Activated CD8-positive, alpha-beta T cell treated with anti-CD3 and anti-CD28 coated beads for 36 hours (primary cell): ENCODE measurements at regions not wholly inside any gene's neighbourhood (a gene's known extent, or its start where the extent isn't known, plus 50 kb on each side); places are given as distances from the start of the nearest gene placed in this dataset.

Source experiments
- ATAC-seq: fragments of 200-7000 bp; cut with Tn5 transposase; one replicate; pipeline ENCODE4 v1.10.0; 2021; ENCODE audit warnings: mild to moderate bottlenecking, moderate library complexity
- CTCF ChIA-PET: fragments of 350-600 bp; sonication (Branson Sonifier 250); formaldehyde crosslinking; loops from one replicate; lab custom pipeline; 2021; ENCODE audit warnings: antibody characterized with exemption; lab: Charles Lee
- POLR2A ChIA-PET: fragments of 350-600 bp; sonication (Branson Sonifier 250); formaldehyde crosslinking; loops from one replicate; lab custom pipeline; 2021; ENCODE audit warnings: antibody characterized with exemption; lab: Charles Lee
- DNase-seq: peaks from one replicate; pipeline ENCODE4 v3.0.0-alpha.2; 2020
- H3K27ac Mint-ChIP-seq: one replicate; pipeline ENCODE4 v1.8.0; 2021; ENCODE audit warnings: mild to moderate bottlenecking, mixed read lengths
- H3K27me3 Mint-ChIP-seq: one replicate; pipeline ENCODE4 v1.8.0; 2021; ENCODE audit warnings: mixed read lengths
- H3K36me3 Mint-ChIP-seq: one replicate; pipeline ENCODE4 v1.8.0; 2021; ENCODE audit warnings: low read depth, mixed read lengths
- H3K4me1 Mint-ChIP-seq: one replicate; pipeline ENCODE4 v1.8.0; 2021; ENCODE audit warnings: low read depth, mixed read lengths
- H3K4me3 Mint-ChIP-seq: one replicate; pipeline ENCODE4 v1.8.0; 2021; ENCODE audit warnings: mild to moderate bottlenecking, moderate library complexity, mixed read lengths
- H3K9me3 Mint-ChIP-seq: one replicate; pipeline ENCODE4 v1.8.0; 2021; ENCODE audit warnings: mixed read lengths
- intact Hi-C: fragments of 100-400 bp; cut with micrococcal nuclease; formaldehyde crosslinking; loops from one replicate; pipeline ENCODE4 v1.10.0; 2022
- TF ChIP-seq, protein P1 (sequence below): fragments of 200-600 bp; IDR thresholded peaks from one replicate; pipeline ENCODE4 v1.8.0; 2022; ENCODE audit warnings: antibody characterized with exemption, mild to moderate bottlenecking

DNA sequence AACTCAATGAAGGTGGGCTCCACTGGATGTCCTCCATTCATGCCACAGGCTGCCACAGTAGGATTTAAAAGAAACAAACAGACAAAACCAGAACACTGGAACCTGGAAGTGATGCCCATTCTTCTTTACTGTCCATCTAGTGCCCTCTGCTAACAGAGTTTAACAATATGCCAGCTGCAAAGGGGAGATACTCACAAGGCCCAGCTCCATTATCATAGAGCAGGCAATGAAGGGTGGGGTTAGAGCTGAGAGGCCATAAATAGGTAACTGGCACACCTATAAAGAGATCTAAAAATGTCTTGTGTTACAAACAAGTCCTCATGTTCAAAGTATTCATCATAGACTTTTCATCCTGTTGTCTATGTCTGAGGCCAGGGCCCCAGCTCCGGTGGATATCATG lies 75.6 kb downstream of the SOD2 start:
- CTCF ChIA-PET = no interaction called here
- H3K4me3 Mint-ChIP-seq = no peak overlapping the region
- H3K27me3 Mint-ChIP-seq = no peaks in the 10 kb centered on the region
- no peak overlapping the region for H3K27ac Mint-ChIP-seq
- TF ChIP-seq, protein P1, sequence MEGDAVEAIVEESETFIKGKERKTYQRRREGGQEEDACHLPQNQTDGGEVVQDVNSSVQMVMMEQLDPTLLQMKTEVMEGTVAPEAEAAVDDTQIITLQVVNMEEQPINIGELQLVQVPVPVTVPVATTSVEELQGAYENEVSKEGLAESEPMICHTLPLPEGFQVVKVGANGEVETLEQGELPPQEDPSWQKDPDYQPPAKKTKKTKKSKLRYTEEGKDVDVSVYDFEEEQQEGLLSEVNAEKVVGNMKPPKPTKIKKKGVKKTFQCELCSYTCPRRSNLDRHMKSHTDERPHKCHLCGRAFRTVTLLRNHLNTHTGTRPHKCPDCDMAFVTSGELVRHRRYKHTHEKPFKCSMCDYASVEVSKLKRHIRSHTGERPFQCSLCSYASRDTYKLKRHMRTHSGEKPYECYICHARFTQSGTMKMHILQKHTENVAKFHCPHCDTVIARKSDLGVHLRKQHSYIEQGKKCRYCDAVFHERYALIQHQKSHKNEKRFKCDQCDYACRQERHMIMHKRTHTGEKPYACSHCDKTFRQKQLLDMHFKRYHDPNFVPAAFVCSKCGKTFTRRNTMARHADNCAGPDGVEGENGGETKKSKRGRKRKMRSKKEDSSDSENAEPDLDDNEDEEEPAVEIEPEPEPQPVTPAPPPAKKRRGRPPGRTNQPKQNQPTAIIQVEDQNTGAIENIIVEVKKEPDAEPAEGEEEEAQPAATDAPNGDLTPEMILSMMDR = no peak
- intact Hi-C loops = no loop called here
- no peak for ATAC-seq
- peaks cover 22% of the 10 kb centered on the region for H3K9me3 Mint-ChIP-seq
- POLR2A ChIA-PET = no interaction called here
- peaks cover 11% of the 10 kb centered on the region for H3K36me3 Mint-ChIP-seq
- DNase-seq = no peak
- no peaks in the 10 kb centered on the region for H3K4me1 Mint-ChIP-seq

DNA sequence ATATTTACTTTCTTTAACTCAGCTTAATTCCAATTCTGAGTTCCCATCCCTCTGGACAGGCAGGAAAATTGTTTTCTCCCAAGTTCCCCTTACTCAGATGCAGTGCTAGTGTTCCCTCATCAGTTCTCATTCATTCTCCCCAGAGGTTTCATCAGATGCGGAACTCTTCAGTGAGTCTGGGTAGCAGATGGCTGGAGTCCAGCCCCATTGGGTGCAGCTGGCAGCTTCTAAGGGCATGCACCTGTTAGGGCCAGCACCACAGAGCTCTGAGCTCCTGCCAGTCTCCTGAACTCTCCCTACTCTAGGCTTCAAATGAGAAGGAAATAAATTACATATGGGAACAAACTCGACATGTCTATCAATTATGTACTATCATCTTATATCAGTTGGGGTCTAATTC lies 76.6 kb downstream of the SOD2 start:
- ATAC-seq = no peak
- Mint-ChIP-seq H3K9me3 (peaks cover 22% of the 10 kb centered on the region), H3K27me3 (no peaks in the 10 kb centered on the region), H3K36me3 (peaks cover 11% of the 10 kb centered on the region), H3K27ac (no peak overlapping the region), H3K4me3 (no peak overlapping the region), H3K4me1 (no peaks in the 10 kb centered on the region)
- ChIA-PET CTCF (interaction anchor here (1.7 kb wide), 1 partner anchor 38 kb away, joined by 4 read pairs; no protein-coding TSS in a partner anchor), POLR2A (interaction anchor here (0.6 kb wide), 1 partner anchor 53 kb away, joined by 3 read pairs; no protein-coding TSS in a partner anchor)
- intact Hi-C loops = no loop called here
- TF ChIP-seq, protein P1 = no peak
- DNase-seq = no peak

DNA sequence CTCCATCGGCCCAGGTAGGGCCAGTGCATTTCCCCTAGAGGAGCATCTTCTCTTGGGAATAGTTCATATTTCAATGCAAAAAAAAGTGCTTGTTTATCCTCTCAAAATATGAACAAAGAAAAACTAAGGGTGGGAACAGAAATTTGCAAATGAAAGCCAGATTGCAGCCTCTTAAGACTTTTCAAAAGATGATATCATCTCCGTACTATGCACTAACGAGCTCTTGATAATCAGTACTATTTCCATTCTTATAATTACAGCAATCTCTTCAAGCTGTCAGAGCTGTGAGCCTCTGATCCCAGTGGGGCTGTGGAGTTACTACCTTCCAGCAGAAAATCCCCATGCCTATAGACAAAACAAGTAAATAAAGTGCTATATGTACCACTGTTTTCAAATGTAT lies 77.1 kb downstream of the SOD2 start:
- H3K4me3 Mint-ChIP-seq = no peak overlapping the region
- CTCF ChIA-PET = interaction anchor here (1.7 kb wide), 1 partner anchor 39 kb away, joined by 4 read pairs; no protein-coding TSS in a partner anchor

DNA sequence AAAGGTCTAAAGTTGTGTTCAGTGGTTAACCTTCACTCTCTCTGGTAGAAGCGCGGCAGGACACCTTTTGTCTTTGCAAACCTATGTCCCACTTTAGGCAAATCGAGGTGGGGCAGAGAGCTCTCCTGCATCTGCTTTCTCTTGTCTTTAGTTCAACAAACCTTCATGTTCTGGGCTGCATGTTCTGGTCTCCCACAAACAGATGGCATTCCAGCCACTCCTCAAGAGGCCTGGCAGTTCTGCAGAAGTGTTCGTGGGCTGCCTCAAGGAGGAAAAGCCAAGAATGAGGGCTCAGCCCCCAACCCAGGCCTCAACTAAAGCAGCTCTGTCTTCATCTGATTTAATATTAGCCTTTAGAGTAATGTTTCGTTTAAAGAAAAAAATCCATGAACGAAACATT lies 82.2 kb downstream of the SOD2 start:
- Mint-ChIP-seq H3K27me3 (no peaks in the 10 kb centered on the region), H3K4me3 (no peak overlapping the region), H3K36me3 (peaks cover 7% of the 10 kb centered on the region), H3K4me1 (no peaks in the 10 kb centered on the region), H3K9me3 (peaks cover 10% of the 10 kb centered on the region), H3K27ac (no peak overlapping the region)
- CTCF ChIA-PET = interaction anchor here (1.1 to 1.3 kb wide), 3 partner anchors 8 to 358 kb away, joined by 3 to 5 read pairs (median 3); no protein-coding TSS in a partner anchor
- POLR2A ChIA-PET = no interaction called here
- DNase-seq = no peak
- TF ChIP-seq, protein P1 = no peak
- ATAC-seq = no peak
- intact Hi-C loops = no loop called here

More for the DNA sequence above, 77.1 kb downstream of the SOD2 start:
- TF ChIP-seq, protein P1 = no peak
- Mint-ChIP-seq H3K27ac (no peak overlapping the region), H3K27me3 (no peaks in the 10 kb centered on the region), H3K4me1 (no peaks in the 10 kb centered on the region), H3K9me3 (peaks cover 22% of the 10 kb centered on the region), H3K36me3 (peaks cover 11% of the 10 kb centered on the region)
- DNase-seq = no peak
- ATAC-seq = no peak
- intact Hi-C loops = no loop called here
- POLR2A ChIA-PET = no interaction called here

DNA sequence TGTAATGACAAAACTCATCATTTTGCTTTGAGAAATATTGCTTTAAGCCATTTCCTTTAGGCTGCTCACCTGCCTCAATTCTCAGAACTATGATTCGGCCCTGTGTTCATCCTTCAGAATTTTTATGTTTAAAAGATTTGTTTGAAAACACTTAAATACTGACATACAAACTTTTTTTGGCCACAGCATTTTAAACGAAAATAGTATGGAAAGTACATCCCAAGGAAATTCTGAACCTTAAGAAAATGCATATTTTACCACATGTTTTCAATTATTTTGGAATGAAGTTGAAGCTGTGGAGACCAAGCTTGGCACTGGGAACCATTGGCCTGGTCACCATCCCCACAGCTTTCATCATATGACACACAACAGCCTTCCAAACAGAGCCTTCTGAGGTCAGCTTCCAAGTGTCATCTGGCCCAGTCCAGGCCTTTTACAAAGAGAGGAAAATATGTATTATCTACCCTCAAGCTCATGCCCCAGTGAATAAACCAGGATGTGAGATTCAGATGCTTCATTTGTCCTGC lies 83.3 kb downstream of the SOD2 start:
- Mint-ChIP-seq H3K4me3 (no peak overlapping the region), H3K9me3 (peaks cover 4% of the 10 kb centered on the region), H3K4me1 (no peaks in the 10 kb centered on the region), H3K27ac (no peak overlapping the region), H3K36me3 (peaks cover 2% of the 10 kb centered on the region), H3K27me3 (no peaks in the 10 kb centered on the region)
- TF ChIP-seq, protein P1 = no peak
- no peak for DNase-seq
- ChIA-PET POLR2A (no interaction called here), CTCF (interaction anchor here (0.6 to 1.1 kb wide), 2 partner anchors 31 to 146 kb away, joined by 3 read pairs; no protein-coding TSS in a partner anchor)
- intact Hi-C loops = no loop called here
- ATAC-seq = no peak
